NCI-H345 (cell line): ENCODE measurements at regions not wholly inside any gene's neighbourhood (a gene's known extent, or its start where the extent isn't known, plus 50 kb on each side); places are given as distances from the start of the nearest gene placed in this dataset.
"Not testable (repeated sequence)": the region's sequence is repeated elsewhere in the genome, so short reads cannot be mapped to it uniquely, and the experiment has no call there.

Source experiments
- DNase-seq: peaks from one replicate; lab custom pipeline; 2025; lab: John Stamatoyannopoulos, UW

DNA sequence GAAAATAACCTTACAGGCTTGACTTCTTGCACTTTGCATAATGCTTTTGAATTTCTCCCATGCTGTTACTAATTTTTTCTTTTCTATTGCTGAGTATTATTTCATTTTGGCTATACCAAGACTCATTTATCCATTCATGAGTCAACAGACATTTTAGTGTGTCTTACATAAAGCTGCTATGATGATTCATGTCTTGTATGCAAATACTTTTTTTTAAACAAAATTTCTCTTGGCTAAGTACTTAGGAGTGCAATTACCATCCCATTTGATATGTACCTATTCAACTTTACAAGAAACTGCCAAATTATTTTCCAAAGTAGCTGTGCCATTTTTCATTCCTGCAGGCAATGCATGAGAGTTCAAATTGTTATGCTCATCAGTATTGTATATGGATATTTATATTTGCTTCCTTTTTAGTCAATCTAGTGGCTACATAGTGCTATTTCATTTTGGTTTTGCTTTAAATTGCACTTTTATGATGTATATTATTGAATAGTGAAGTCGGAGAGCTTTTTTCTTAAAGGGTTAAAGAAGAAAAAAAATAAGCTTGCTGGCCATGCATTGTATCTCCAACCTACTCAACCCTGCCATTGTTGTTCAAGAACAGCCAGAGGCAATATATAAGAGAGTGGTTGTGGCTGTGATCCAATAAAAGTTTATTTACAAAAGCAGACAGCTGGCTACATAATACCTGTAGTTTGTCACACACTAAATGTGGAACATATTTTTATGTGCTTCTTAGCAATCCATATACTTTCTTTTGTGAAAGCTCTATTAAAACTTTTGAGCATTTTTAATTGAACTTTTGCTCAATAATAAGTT lies 862.8 kb downstream of the KCNT2 start:
- peak; percentile 93 for DNase-seq

DNA sequence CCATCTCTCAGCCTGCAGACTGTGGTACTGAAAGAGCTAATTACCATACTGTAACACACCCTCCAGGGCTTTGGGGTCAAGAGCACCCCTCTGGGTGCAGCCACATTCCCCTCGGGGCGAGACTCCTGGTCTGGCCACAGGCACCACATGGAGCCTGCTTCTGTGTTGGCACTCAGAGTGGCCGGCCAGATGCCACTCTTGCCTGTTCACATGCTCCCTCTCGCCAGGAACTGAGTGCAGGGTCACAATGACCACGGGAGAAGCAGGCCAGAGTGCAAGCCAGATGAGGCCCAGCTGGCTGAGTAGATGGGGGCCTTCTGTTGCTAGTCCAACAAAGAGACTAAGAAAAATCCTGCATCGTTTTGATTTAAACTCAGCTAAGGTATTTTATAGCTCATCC lies 864.0 kb downstream of the KCNT2 start:
- no peak for DNase-seq

DNA sequence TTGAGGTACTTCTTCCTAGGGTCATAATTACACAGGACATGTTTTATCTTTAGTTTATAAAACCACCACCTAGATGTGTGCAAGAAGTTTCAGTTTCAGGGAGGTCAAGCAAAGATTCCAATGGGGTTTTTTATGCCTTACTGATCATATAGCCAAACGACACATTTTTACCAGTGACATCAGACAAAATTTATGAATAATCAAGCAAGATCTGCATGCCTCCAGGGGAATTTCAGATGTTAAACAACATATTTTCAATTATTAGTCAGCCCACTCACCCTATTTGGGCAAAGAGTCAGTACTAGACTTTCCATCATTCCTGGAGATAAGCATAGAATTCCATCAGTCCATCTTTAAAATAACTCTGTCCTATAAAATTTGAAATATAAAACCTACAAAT lies 867.4 kb downstream of the KCNT2 start:
- DNase-seq: no peak

DNA sequence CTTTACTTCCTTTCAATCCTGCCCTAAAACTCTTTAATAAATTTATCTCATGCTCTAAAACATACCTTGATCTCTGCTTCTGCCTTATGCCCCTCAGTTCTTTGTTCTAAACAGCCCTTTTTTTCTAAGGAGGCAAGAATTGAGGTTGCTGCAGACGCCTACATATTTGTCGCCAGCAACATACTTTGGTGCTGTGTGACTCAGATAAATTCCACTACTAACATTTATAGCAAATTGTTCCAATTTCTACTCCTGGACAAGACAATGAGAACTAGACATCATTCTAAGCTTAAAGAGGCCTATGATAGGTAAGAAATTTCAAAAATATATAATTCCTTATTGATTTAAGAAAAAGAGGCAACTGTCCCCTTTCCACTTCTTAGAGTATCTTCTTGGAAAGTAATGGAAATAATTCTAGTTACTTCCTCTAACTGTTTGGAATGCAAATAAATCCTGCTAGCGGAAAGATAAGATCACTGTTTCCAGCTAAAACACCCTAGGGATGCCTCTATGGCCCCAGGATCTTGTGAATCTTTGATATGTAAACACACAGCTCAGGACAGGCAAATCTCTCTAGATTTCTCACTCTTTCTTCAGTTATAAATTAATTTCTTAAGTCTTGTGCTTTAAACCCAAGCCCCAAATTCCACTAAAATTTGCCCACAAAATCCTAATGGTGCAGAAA lies 869.1 kb downstream of the KCNT2 start:
- DNase-seq: no peak

DNA sequence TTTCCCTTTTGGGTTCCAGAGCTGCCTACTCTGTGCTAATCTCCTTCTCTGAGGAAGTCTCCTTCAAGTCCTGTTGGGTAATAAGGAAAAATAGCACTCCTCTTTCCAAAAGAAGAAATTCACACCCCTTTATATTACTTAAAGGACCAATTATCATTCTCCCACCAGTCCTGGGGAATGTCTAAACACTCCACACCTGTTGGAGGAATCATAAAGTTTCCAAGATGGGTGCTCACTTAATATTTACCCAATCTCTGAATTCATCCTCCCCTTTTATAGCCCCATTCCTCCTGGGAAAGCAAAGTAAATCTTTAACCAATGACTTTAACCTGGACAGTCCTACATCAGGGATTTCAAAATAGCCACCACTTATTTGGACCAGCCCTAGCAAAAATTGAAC lies 873.1 kb downstream of the KCNT2 start:
- DNase-seq: no peak

DNA sequence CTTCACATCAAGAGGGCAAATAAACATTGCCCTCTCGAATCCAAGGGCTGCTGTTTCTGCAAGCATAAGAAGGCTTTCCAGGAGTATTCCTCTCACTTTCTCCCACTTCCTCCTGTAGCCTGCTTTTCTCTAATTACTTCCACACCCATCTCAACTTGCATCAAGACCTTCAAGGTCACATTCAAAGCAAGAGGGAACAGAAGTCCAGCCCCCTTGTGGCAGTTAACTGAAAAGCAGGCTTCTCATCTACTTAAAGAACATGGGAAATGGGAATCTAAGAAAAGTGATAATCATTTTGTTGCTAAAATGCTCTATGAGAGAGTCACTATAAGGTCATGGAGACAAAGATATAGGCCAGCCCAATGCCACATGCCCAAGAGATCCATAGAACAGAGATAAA lies 874.4 kb downstream of the KCNT2 start:
- no peak for DNase-seq

DNA sequence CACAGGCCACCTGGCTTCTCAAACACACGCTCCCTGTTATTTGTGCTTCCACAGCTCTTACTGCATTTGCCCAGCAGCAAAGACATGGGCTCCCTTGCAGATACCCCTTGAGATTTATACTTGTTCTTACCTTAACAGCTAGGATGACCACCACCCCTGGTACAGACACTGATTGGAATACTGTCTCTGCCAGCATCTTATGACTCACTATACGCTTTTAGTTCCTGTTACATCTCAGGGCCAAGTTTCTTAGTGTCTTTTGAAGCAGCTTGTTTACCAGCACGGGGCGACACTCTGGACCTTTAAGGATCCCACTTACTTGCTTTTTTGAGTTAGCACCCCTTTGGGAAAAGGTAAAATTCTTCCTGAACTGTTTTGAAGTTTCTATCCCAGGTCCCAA lies 874.8 kb downstream of the KCNT2 start:
- no peak for DNase-seq

DNA sequence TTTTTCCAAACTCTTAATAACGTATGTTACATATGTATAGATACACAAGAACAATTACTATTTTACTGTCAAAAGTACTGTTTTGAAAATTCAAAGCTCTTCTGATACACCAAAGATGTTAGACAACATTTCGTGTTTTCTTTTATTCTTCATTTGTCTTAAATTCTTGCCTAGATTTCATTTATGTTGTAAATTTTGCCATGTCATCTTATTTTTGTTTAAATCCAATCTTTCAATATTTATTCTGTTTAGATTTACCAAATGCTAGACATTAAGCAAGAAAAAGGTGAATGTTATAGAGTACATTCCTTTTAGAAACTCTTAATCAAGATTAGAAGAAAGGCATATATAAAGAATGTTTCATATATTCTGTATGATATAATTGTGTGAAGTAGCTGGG lies 876.9 kb downstream of the KCNT2 start:
- DNase-seq: no peak

DNA sequence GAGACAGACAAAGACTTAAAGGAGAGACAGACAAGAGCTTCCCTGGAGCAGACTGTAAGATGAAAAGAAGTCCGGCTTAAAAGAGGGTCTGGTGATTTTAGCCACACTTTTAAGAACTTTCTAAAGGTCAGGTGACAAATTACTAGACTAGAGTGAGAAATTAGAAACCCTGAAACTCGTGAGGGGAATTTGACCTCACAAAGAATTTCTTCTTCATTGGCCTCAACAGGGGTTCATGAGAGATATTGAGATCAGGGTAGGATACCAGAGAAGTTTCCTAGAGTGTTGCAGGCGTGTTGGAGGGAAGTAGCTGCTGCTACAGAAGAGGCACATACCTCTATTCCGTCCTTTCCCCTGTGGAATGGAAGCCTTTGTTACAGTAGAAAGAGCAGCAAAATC lies 884.4 kb downstream of the KCNT2 start:
- no peak for DNase-seq

DNA sequence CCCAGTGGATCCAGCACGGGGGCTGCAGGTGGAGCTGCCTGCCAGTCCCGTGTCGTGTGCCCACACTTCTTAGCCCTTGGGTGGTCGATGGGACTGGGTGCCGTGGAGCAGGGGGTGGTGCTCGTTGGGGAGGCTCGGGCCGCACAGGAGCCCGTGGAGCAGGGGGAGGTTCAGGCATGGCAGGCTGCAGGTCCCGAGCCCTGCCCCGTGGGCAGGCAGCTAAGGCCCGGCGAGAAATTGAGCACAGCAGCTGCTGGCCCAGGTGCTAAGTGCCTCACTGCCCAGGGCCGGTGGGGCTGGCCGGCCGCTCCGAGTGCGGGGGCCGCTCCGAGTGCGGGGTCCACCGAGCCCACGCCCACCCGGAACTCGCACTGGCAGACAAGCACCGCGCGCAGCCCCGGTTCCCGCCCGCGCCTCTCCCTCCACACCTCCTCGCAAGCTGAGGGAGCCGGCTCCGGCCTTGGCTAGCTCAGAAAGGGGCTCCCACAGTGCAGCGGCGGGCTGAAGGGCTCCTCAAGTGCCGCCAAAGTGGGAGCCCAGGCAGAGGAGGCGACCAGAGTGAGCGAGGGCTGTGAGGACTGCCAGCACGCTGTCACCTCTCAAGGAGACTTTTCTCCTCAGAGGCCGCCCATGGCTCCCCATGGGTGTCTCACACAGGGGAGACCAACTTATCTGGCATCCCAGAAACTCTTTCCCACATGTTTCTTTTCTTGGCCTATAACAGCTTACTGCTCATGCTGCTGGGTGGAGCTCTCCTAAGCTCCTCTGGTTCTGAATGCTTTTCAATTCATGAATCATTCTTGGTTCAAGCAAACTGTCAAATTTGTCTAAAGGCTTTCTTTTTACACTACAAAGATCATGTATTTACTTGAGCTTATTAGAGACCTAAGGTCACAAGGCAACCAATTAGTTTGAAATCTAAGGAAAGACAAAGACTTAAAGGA lies 885.1 kb downstream of the KCNT2 start:
- not testable (repeated sequence) for DNase-seq

DNA sequence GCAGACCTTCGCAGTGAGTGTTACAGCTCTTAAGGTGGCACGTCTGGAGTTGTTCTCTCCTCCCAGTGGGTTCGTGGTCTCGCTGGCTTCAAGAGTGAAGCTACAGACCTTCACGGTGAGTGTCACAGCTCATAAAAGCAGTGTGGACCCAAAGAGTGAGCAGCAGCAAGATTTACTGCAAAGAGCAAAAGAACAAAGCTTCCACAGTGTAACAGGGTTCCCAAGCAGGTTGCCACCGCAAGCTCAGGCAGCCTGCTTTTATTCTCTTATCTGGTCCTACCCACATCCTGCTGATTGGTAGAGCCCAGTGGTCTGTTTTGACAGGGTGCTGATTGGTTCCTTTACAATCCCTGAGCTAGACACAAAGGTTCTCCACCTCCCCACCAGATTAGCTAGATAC lies 886.1 kb downstream of the KCNT2 start:
- DNase-seq: not testable (repeated sequence)

DNA sequence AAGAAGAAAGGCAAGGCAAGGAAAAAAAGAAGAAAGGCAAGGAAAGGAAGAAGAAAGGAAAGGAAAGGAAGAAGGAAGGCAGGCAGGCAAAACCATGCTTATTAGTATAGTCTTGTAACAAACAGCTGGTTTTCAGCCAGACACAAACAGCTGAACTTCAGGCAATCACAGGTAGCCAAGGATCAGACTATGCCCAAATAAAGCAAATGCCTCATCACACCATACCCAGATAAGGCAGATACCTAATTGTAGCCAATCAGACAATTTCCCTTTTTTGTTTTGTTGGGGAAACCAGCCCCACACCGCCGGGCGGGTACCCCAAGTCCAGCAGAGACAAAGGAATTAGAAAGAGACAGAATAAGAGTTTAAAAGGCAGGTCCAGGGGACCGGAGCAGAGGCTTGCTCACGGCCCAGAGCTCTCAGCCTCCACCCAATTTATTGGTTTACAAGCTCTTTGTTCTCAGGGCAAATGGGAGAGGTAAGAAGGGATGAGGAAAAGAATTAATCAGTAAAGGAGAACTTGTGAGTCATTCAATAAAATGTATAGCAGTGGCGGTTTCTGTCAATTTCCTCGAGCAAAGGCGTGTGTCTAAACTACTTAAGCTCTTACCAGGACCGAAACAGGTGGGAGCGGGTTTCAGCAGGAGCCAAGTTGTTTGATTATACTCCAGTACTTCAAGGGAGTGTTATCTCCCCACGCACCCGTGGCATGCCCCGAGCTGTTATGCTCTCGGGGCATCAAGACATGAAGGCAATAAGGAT lies 886.8 kb downstream of the KCNT2 start:
- no peak for DNase-seq

DNA sequence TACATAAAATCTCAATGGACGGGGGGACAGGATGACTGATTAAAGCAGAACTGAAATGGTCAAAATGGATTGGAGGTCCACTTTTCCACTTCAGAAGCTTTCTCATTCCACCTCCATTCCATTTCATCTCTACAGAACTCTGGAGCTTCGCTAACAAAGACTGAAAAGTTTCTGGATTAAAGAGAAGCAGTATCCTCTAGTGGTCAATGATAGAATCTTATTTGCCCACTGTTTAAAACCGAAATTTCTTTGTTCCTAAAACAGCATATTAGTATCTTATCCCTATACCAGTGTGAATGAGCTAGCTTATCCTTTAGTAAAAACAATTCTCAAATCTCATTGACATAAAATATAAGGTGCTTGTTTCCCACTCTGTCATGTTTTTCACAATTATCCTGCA lies 890.6 kb downstream of the KCNT2 start:
- no peak for DNase-seq

DNA sequence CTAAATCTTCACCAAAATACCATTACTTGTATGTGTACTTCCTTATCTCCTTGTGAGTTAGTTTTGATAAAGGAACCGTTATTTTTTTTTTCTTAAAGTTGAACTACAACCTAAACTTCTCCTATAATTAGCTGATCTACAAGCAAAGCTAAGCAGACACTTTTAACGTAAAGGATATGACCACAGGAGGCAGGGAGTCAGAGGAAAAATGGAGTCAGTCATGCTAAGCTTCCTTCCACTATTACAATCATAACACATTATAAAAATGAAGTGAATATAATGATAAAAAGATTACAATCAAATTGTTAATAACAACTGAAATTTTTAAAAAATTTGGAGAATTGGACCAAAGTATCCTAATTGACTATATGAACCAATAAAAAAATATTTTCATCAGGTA lies 892.6 kb downstream of the KCNT2 start:
- no peak for DNase-seq

DNA sequence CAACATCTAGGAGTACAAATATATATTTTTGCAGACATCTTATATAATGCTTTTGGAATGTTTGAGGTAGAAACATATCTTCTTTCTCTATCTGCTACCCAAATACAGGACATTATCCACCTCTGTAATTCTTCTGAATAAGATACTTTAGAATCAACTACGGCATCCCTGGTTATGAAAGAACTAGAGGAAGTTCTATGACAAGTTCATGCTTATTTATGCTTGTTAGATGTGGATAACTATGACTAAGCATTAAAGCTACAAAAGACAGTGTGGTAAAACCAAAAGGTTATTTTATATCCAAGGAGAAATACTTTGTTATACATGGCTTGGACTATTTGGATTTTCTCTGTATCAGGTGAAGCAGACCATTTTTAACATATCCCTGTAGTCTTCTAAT lies 894.0 kb downstream of the KCNT2 start:
- DNase-seq: no peak

DNA sequence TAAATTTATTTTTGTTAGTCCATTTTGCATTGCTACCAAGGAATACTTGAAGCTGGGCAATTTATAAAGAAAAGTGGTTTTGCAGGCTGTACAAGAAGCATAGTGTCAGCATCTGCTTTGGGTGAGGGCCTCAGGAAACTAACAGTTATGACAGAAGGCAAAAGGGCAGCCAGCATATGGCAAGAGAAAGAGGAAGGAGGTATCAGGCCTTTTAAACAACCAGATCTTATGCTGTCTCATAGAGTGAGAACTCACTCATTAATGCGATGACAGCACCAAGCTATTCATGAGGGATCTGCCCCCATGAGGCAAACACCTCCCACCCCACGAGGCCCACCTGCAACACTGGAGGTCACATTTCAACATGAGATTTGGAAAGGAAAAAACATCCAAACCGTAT lies 898.4 kb downstream of the KCNT2 start:
- DNase-seq: no peak

DNA sequence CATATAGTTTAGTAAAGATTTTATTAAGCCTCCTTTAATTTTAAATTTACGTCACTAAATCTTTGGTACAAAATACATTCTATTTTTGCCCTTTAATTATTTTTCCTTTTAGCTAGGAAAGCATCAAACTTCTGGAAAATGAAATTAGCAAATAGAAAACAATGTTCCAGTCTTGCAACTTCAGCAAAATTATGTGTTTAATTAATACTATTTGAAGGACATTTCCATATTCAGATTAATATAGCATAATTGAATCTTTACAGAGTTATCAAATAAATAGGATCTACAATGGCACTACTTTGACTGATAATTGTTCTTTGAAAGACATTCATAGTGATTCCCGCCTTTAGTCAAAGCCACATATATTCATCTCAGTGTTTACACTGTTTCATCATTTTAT lies 904.2 kb downstream of the KCNT2 start:
- no peak for DNase-seq

DNA sequence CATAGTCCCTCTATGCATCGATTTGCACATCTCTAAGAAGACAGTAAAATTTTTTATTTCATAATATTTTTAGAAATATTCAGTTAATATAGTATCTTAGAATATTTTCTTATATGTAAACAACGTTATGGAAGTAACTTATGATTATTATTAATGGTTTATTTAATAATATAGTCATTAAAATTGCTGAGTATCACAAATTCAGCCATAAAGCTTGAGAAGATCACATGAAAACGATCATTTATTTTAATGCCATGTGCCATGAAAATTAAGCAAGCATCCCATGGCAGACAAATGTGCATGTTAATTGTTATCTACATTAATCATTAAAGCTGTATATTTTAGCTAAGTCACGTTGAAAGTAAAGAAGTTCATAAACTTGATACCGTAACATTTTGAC lies 907.1 kb downstream of the KCNT2 start:
- DNase-seq: no peak

DNA sequence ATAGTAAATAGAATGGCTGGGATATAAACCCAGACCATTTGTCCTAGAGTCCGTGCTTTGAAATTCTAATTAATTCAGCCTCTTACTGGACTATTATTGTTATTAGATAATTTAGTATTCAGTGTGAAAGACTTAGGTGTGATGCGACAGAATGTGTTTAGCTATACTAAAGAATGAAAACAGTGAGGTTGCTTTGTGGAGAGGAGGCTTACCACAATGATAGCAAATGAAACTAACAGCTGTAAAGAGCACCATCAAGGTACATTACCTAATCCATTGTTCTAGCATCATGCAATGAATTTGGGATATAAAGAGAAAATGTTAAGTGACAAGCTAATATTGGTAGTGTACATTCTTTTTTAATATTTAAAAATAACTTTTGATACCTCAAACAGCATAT lies 911.1 kb downstream of the KCNT2 start:
- no peak for DNase-seq

DNA sequence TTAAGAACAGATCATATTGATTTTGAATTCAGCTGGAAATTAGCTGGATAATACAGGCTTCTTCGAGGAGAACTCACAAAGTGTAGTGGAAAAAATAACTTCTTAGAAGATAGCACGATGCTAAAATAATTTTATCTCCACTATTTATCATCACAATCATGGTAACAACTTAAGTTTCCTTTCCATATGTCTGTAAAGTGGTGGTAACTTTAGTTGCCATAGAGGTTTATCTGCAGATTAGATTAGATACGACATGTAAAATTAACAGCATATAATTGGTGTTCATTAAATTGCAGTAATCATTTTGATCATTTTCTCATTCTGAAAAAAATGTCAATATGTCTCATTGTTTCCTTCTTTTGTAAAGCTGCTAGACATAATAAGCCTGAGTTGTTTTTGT lies 921.5 kb downstream of the KCNT2 start:
- DNase-seq: no peak

DNA sequence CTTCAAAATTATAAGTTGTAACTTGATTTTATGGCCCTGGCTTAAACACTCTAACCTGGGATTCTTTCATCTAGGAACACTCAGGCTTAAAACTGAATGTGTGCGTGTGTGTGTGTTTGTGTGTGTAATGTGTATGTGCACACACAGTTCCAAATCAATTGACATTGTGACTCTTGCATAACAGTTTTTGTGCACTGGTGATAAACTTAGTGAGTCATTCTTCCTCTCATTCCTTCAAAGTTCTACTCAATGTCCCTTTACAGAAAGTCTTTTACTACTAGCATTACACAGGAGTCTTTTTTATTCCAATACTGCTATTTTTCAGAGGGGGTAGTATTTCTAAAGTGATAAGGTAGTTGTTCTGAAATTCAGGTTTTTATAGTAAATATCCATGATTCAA lies 943.6 kb downstream of the KCNT2 start:
- DNase-seq: no peak
